ENCODE measurements at regions not wholly inside any gene's neighbourhood (a gene's known extent, or its start where the extent isn't known, plus 50 kb on each side); places are given as distances from the start of the nearest gene placed in this dataset.

DNA sequence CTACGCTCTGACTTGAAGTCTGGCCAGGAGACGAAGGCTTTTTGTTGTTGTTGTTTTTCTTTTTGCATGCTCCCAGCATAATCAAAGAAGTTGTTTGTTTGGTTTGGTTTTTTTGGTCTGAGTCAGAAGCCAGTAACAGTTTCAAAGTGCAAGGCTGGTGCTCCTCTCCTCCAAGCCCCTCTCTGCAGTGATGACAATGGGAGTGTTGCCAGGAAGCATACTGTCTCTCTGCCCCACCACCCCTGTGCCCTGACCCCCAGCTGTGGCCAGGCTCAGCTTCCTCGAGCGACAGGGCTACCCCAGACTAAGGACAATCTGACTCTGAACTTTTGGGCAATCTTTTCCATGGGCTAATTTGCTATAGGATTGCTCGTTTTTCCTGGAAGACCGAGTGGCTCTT is 173.8 kb upstream of the PITX1 start:
- no peak for DNase-seq (ENCODE audit: extremely low read depth in 1 of 2, low read depth in 1 of 2)

DNA sequence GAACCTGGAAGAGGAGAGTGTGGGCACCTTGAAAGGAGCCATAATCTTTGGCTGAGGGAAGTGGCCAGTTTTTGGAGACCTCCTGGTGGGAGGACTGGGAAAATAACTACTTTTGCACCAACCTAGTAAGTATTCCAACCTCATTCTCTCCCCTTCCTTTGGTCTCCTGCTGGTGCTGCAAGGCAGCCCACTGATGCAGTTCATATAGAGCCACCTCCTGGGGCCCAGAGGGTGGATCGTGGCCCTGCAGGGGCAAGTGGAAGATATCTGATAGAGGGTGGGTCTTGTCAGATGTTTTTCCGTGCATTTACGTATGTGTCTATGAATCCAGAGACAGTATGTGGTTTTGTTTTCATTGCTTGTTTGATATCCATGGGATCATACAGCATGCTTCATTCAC is 172.8 kb upstream of the PITX1 start:
- DNase-seq (ENCODE audit: extremely low read depth in 1 of 2, low read depth in 1 of 2), result no peak

DNA sequence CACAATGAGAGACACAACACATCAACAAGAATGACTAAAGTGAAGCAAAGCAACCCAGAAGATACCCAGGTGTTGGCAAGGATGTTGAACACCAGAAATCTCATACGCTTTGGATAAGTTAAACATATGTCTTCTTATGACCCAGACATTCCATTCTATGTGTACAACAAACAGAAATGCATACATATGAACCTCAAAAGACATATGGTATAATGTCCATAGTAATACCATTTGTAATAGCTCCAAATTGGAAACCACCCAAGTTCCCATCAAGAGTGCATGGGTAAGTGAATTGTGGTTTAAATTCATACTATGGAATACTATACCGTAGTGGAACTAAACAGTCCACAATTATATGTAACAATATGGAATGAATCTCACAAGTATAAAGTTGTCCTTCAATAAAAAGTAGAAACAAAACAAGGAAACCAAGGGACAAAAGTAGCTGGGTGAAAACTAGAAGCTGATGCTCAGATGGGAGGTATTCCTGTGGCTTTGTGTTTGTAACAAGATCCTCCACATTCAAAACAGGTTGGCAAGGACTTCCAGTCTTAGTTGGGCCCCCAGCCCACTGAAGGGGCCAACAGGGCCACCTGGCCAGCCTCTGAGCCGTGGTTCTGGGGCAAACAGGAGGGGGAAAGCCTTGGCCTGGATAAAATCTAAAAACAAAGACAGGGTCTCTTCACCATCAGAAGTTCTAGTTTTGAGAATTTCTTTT is 171.8 kb upstream of the PITX1 start:
- no peak for DNase-seq (ENCODE audit: extremely low read depth in 1 of 2, low read depth in 1 of 2)

DNA sequence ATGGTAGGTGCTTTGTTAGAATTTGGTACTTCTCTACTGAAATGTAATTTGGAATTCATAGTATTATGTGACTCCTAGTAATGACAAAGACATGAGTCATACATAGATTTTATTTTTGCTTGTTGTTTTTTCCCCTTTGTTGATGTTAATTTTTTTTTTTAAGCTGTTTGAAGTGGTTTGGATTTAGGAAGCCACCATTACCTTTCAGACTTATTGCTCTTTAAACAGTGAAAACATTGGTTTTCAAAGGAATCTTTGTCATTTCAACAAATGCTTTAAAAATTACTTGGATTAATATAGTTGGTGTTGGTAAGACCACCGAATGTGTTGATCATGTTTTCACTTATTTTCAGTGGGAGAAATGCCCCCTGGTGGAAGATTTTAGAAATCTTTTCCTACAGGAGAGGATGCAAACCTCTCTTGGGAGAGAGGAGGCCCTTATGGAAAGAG is 170.1 kb upstream of the PITX1 start:
- DNase-seq (ENCODE audit: extremely low read depth in 1 of 2, low read depth in 1 of 2), result no peak

DNA sequence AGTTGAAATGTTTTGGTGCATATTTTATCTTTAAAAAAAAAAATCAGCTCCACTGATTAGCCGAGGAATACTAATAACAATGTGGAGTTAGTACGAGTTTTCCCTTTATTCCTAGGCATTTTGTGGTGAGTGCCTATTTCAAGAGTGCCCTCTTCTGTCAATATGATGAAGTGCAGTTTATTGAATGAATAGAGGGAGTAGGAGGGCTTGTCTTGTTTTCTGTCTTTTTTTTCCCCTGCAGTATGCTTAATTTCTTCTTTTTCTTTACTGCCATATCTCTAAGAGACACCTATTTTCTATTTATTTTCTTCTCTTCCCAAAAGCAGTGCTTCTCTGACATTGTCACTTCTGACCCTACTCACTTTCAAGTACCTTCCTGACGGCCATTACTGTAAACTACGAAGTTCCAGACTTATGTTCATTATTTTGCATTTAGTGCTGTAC is 169.6 kb upstream of the PITX1 start:
- no peak for DNase-seq (ENCODE audit: extremely low read depth in 1 of 2, low read depth in 1 of 2)

GRCh38 chr5:135203019-135203418 is 169.0 kb upstream of the PITX1 start:
- DNase-seq (ENCODE audit: extremely low read depth in 1 of 2, low read depth in 1 of 2), result no peak

GRCh38 chr5:135199919-135200318 is 165.9 kb upstream of the PITX1 start:
- DNase-seq (ENCODE audit: extremely low read depth in 1 of 2, low read depth in 1 of 2), result no peak

DNA sequence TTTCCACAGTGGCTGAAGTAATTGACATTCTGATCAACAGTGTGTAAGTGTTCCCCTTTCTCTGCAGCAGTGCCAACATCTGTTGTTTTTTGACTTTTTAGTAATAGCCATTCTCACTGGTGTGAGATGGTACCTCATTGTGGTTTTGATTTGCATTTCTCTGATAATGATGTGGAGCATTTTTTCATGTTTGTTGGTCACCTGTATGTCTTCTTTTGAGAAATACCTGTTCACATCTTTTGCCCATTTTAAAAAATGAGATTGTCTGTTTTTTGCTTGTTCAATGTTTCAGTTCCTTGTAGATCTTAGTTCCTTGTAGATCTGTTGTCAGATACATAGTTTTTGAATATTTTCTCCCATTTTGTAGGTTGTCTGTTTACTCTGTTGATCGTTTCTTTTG is 162.5 kb upstream of the PITX1 start:
- no peak for DNase-seq (ENCODE audit: extremely low read depth in 1 of 2, low read depth in 1 of 2)

- DNase-seq (ENCODE audit: extremely low read depth in 1 of 2, low read depth in 1 of 2), result no peak
These were observed 161.2 kb upstream of the PITX1 start for GRCh38 chr5:135195270-135195608.

DNA sequence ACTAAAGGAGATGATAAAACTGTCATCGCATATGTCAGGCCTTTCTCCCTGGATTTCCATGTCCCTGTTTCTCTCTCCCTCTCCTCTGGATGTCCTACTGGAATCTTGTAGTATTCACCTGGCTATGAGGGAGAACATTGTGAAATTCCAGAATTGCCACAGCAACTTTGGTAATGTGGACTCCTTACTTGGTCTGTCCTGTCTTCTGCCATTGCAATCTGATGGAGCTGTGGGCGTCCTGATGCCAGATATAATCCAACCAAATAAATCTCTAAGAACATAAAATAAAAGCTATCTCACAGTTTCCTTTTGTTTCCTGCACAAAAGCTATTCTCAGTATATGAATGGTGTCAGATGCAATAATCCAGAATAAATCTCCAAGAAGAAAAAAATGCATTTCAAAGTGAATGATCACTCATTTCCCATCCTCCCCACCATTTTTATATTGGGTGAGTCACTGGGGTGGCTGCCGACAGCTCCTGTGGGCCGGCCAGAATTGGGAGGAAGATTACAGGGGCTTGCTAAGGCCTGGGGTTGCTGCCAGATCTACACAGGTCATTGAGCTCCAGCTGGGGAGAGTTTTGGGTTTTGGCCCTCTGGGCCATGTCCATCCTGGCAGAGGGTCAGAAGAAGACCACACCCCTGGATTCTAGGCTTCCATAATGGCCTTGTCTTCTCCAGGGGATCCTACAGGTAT is 160.7 kb upstream of the PITX1 start:
- no peak for DNase-seq (ENCODE audit: extremely low read depth in 1 of 2, low read depth in 1 of 2)

DNA sequence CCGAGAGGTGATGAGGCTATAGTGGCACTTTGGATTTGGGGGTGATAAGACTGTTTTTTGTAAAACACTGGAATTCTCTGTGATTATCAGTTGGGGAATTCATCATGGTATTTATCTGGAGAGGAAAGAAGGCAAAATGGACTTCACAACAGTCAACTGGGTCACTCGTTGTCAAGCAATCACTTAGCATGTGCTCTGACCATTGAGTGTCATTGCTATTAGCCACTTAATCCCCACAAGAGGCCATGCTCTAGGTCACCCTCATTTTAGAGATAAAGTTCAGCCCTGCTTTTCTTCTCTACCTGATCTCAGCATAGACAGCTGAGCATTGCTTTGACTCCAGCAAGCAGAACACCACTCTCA is 160.1 kb upstream of the PITX1 start:
- DNase-seq (ENCODE audit: extremely low read depth in 1 of 2, low read depth in 1 of 2), result no peak

- no peak for DNase-seq (ENCODE audit: extremely low read depth in 1 of 2, low read depth in 1 of 2)
These were observed 159.4 kb upstream of the PITX1 start for GRCh38 chr5:135193213-135194125.

DNA sequence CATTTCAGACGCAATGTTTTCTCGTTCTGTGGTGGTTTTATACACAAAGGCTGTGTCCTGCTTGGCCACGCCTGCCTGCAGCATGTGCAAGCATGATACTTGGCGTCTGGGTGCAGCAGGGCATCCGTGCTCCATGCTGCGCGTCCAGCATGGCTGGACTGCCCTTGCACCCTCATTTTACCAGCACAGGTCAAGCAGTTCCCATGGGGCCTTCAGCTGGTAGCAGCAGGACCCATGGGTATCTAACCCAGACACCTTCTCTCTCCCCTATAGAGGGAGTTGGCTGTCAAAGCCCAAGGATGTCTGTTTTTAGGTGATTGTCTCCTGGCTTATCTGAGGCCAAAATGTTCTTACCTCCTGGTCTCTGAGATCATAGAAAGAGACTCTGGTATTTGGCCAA is 158.3 kb upstream of the PITX1 start:
- DNase-seq (ENCODE audit: extremely low read depth in 1 of 2, low read depth in 1 of 2), result no peak

DNA sequence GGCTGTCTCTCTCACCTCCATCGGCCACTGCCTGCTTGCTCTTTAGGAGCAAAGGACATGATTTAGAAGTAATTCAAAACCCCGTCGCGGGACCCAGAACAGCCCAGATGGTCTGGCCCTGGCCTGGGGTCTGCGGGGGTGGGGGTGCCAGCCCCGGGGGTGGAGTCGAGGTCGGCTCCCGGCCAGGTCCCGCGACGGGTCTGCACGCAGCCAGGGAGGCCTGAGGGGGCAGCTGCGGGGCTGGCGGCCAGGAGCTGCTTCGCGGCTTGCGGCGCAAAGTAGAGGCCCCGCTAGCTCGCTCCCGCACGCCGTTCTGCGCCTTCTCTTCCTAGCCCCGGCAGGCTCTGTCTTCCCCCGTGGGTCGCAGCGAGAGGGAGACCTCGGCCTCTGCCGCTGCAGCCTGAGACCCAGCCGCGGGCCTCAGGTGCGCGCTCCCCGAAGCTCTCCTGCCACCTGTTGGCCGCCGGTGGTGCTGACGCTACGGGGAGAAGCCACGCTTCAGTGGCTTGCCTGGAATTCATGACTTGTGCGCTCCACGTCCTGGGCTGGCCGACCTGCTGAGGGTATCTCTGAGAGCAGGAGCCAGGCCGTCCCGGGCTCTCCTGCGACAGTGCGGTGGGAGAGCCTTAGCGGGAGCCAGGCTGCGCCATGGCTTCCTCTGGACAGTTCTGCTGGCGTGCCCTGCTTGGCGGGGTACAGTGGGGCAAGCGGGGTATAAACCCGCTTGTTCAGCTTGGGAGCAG is 157.2 kb upstream of the PITX1 start:
- peak; percentile 57 to 62 for DNase-seq (ENCODE audit: extremely low read depth in 1 of 2, low read depth in 1 of 2)

- no peak for DNase-seq (ENCODE audit: extremely low read depth in 1 of 2, low read depth in 1 of 2)
These were observed 156.5 kb upstream of the PITX1 start for GRCh38 chr5:135190416-135191083.

DNA sequence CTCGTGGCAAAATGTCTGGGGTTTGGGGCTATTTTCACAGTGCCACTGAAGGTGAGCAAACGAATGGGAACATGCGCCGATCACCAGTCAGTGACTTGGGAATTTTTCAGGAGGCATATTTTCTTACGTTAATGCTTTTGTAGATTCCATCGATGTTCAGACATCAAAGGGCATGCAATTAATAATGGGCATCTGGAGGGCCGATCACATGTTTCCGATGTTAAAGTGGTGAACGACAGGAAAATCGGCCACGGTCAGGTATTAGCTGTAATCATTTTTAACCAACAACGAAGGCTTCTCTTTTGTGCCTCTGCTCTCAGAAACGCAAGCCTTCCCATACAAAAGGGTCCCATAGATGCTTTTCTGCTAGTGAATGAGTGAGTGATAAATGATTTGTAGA is 155.0 kb upstream of the PITX1 start:
- no peak for DNase-seq (ENCODE audit: extremely low read depth in 1 of 2, low read depth in 1 of 2)

DNA sequence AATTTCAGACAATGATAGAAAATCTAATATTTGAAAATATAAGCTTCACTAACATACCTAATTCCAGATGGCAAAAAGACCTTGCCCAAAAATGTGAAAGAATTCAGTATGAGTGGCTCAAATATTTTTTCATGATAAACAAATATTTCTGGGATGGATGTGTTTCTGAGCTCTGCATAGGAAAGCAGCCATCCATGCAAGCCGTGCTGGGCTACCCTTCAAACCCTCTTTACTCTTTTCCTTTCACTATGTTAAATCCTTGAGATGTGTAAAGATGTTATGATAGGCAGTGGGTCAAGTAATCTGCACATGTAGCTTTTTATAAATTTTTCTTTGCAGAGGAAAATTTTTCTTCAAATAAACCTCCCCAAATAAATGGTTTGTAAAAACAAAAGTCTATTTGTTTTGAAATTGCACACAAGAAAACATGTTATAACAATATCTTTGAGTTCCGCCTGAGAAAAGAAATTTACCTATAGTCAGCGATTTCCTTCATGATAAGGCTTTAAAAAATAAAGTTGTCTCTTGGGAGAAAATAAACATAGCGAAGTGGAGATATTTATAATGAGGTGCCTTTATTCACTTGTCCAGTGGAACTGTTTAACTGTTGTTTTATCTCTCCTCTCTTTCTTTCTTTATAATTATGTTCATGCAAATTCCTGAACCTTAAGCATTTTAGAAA is 154.3 kb upstream of the PITX1 start:
- DNase-seq (ENCODE audit: extremely low read depth in 1 of 2, low read depth in 1 of 2), result no peak

DNA sequence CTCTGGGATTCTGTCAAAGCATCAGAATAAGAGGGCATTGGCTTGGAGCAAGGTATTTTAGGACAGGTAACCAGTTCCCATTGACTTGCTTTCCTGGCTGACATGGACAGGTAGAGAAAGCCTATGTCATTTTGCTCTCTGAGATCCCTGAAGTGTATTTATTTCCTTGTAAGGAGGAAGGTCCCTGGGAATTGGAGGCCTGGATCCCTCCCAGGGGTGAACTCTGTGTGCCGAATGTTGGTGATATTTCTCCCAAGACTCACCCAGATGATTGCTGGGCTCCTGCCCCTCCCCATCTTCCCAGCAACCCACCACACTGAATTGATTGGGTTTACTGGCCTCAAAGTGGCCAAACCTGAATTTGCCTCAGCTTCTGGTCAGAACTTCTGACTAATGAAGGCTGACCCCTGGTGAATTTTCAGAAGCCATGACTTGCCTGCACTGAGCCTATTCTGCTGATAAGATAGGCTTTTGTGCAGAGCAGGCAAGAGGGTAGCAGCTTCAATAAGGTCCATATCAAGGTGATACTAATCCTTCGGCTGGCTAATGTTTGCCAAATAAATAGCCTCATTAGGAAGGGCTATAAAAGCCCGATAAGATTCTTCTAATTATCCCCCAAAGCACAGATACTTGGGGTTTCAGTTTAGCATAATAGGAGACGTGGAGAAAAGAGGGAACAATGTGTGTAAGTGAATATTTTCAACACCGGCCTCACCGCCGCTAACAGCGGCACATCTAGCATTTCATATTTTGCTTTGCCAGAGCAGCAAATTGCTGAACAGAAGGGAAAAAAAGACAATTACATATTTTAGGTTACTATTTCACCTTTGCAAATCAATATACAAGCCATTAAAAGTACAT is 152.9 kb upstream of the PITX1 start:
- no peak for DNase-seq (ENCODE audit: extremely low read depth in 1 of 2, low read depth in 1 of 2)

GRCh38 chr5:135185481-135186065 is 151.5 kb upstream of the PITX1 start:
- DNase-seq (ENCODE audit: extremely low read depth in 1 of 2, low read depth in 1 of 2), result no peak
